CD14-positive monocyte (primary cell): ENCODE measurements at regions not wholly inside any gene's neighbourhood (a gene's known extent, or its start where the extent isn't known, plus 50 kb on each side); places are given as distances from the start of the nearest gene placed in this dataset.

Source experiments
- DNase-seq, 3 donors: peaks; one replicate each; pipeline ENCODE4 v3.0.0-alpha.2; 2011 to 2022
- H2AFZ ChIP-seq: 2 replicates; pipeline ENCODE4 v1.6.0; 2012; ENCODE audit warnings: mild to moderate bottlenecking, low read depth, low read length, inconsistent platforms; ENCODE audit not compliant: insufficient read depth, poor library complexity, severe bottlenecking
- H3K27ac ChIP-seq, 2 donors: 1 replicate in 1 of 2; 2 replicates in 1 of 2; pipeline ENCODE4 v1.5.1; 2012 to 2013; ENCODE audit warnings: low read length in 2 of 2, control low read depth in 1 of 2, inconsistent platforms in 1 of 2, low read depth in 1 of 2, mild to moderate bottlenecking in 1 of 2
- H3K27me3 ChIP-seq, 2 donors: one replicate each; pipeline versions ENCODE4 v1.6.0 to v1.6.1; 2011 to 2013; ENCODE audit warnings: low read length in 2 of 2; ENCODE audit not compliant: control insufficient read depth in 2 of 2, insufficient read depth in 2 of 2
- H3K36me3 ChIP-seq, 2 donors: replicated peaks in 1 of 2; 1 replicate in 1 of 2; 2 replicates in 1 of 2; pipeline versions ENCODE4 v1.5.1 to v1.6.1; 2012 to 2013; ENCODE audit warnings: low read length in 2 of 2, control low read depth in 1 of 2, inconsistent platforms in 1 of 2, mild to moderate bottlenecking in 1 of 2; ENCODE audit not compliant: insufficient read depth in 2 of 2, control insufficient read depth in 1 of 2
- H3K4me1 ChIP-seq, 2 donors: 1 replicate in 1 of 2; 2 replicates in 1 of 2; pipeline versions ENCODE4 v1.5.1 to v1.6.1; 2012 to 2013; ENCODE audit warnings: low read length in 2 of 2, control low read depth in 1 of 2, inconsistent platforms in 1 of 2, mild to moderate bottlenecking in 1 of 2, moderate library complexity in 1 of 2; ENCODE audit not compliant: insufficient read depth in 2 of 2, control insufficient read depth in 1 of 2
- H3K4me2 ChIP-seq: replicated peaks from 2 replicates; pipeline ENCODE3; 2012; ENCODE audit warnings: low read length, moderate library complexity, mild to moderate bottlenecking; ENCODE audit not compliant: poor library complexity, severe bottlenecking; ENCODE audit errors: extremely low read depth
- H3K4me3 ChIP-seq, 3 experiments: fragments of 200-600 bp in 1 of 3; sonication (generic) in 1 of 3; replicated peaks in 1 of 3; 1 replicate in 2 of 3; 2 replicates in 1 of 3; pipeline ENCODE4 v1.5.1; 2011 to 2013; ENCODE audit warnings: low read length in 3 of 3, mild to moderate bottlenecking in 3 of 3, control low read depth in 2 of 3, low read depth in 2 of 3, inconsistent platforms in 1 of 3, moderate library complexity in 1 of 3
- H3K79me2 ChIP-seq: 2 replicates; pipeline ENCODE4 v1.6.0; 2012; ENCODE audit warnings: mild to moderate bottlenecking, control low read depth, inconsistent platforms, low read length, moderate library complexity; ENCODE audit not compliant: insufficient read depth
- H3K9ac ChIP-seq: 2 replicates; pipeline ENCODE4 v1.6.0; 2017; ENCODE audit warnings: low read length, mild to moderate bottlenecking; ENCODE audit not compliant: insufficient read depth, poor library complexity, severe bottlenecking
- H3K9me3 ChIP-seq, 2 donors: replicated peaks in 1 of 2; 1 replicate in 1 of 2; 2 replicates in 1 of 2; pipeline versions ENCODE4 v1.5.1 to v1.6.1; 2012 to 2013; ENCODE audit warnings: low read length in 2 of 2, control low read depth in 1 of 2; ENCODE audit not compliant: control insufficient read depth in 1 of 2, insufficient read depth in 1 of 2
- H4K20me1 ChIP-seq: 2 replicates; pipeline ENCODE4 v1.6.0; 2012; ENCODE audit warnings: mild to moderate bottlenecking, low read length, control low read depth, moderate library complexity; ENCODE audit not compliant: insufficient read depth
- H3K27ac Mint-ChIP-seq, 7 donors: one replicate each; pipeline ENCODE4 v1.8.0; 2020; ENCODE audit warnings: mild to moderate bottlenecking in 7 of 7, mixed read lengths in 7 of 7, moderate library complexity in 6 of 7, inconsistent platforms in 2 of 7
- H3K27me3 Mint-ChIP-seq, 3 donors: one replicate each; pipeline ENCODE4 v1.8.0; 2021 to 2022; ENCODE audit warnings: low read depth in 3 of 3, mild to moderate bottlenecking in 3 of 3, mixed read lengths in 3 of 3, moderate library complexity in 3 of 3, inconsistent platforms in 1 of 3
- H3K36me3 Mint-ChIP-seq, 2 donors: one replicate each; pipeline ENCODE4 v1.8.0; 2020; ENCODE audit warnings: mixed read lengths in 2 of 2, inconsistent platforms in 1 of 2, mild to moderate bottlenecking in 1 of 2
- H3K4me1 Mint-ChIP-seq: one replicate; pipeline ENCODE4 v1.8.0; 2020; ENCODE audit warnings: mild to moderate bottlenecking, mixed read lengths
- H3K4me3 Mint-ChIP-seq, 2 donors: one replicate each; pipeline ENCODE4 v1.8.0; 2020; ENCODE audit warnings: mild to moderate bottlenecking in 2 of 2, mixed read lengths in 2 of 2, moderate library complexity in 1 of 2
- H3K9me3 Mint-ChIP-seq, 7 donors: one replicate each; pipeline ENCODE4 v1.8.0; 2020 to 2022; ENCODE audit warnings: mixed read lengths in 7 of 7, mild to moderate bottlenecking in 6 of 7, moderate library complexity in 6 of 7, inconsistent platforms in 2 of 7
- CTCF ChIP-seq: fragments of 200-600 bp; IDR thresholded peaks from one replicate; pipeline ENCODE4 v1.8.0; 2022; ENCODE audit warnings: antibody characterized with exemption, mild to moderate bottlenecking
- WGBS: methylation state at CpG from one replicate; pipeline ENCODE4 v1.1.5; 2013; ENCODE audit warnings: missing lambda C conversion rate; ENCODE audit not compliant: insufficient coverage; 5-methylcytosine and 5-hydroxymethylcytosine counted together
- intact Hi-C, 2 donors: fragments of 100-400 bp; cut with micrococcal nuclease; formaldehyde crosslinking; loops; one replicate each; pipeline versions ENCODE4 v1.15.0 to v1.15.1; 2023

- Histone ChIP-seq H3K9me3 (no peaks in the 10 kb centered on the region), H3K36me3 (no peaks in the 10 kb centered on the region), H3K4me1 (peaks cover 38 to 40% of the 10 kb centered on the region in 2 donors), H4K20me1 (peaks cover 10% of the 10 kb centered on the region), H3K27me3 (no peaks in the 10 kb centered on the region), H3K9ac (peak overlapping the region; percentile 78), H3K4me2 (peak overlapping the region; percentile 84), H3K27ac (peak overlapping the region; percentile 87 to 88), H2AFZ (peak overlapping the region; percentile 22), H3K4me3 (peak overlapping the region; percentile 58 to 88 (median 70)), H3K79me2 (peaks cover 11% of the 10 kb centered on the region)
- Mint-ChIP-seq H3K27ac (peak overlapping the region; percentile 92 to 100 (median 98)), H3K4me3 (peak overlapping the region; percentile 92 to 93), H3K27me3 (no peaks in the 10 kb centered on the region), H3K36me3 (peaks cover 0 to 3% of the 10 kb centered on the region in 2 donors), H3K4me1 (peaks cover 36% of the 10 kb centered on the region), H3K9me3 (peaks cover 0 to 6% (median 0%) of the 10 kb centered on the region in 7 donors)
- intact Hi-C loops = loop anchor here (2.0 to 10.0 kb wide), 4 partner anchors 14 to 52 kb away; a partner anchor contains a TSS
- TF ChIP-seq CTCF = no peak
- under 1% methylated on average over 17 of the region's 18 CpGs for WGBS
- DNase-seq = peak in 2 of 3 donors; percentile 19 to 25
These were observed 69.6 kb downstream of the HFE start for GRCh38 chr6:26156850-26157250.

GRCh38 chr6:26157251-26158075 is 70.2 kb downstream of the HFE start:
- Histone ChIP-seq H3K9ac (peak overlapping the region; percentile 78), H3K4me3 (peak overlapping the region; percentile 70 to 95 (median 88)), H3K36me3 (no peaks in the 10 kb centered on the region), H3K4me2 (peak overlapping the region; percentile 84), H3K27ac (peak overlapping the region; percentile 87 to 88), H3K79me2 (peaks cover 11% of the 10 kb centered on the region), H4K20me1 (peaks cover 10% of the 10 kb centered on the region), H2AFZ (peak overlapping the region; percentile 22), H3K9me3 (no peaks in the 10 kb centered on the region), H3K27me3 (no peaks in the 10 kb centered on the region), H3K4me1 (peaks cover 38 to 40% of the 10 kb centered on the region in 2 donors)
- Mint-ChIP-seq H3K4me1 (peaks cover 36% of the 10 kb centered on the region), H3K4me3 (peak overlapping the region; percentile 92 to 93), H3K27me3 (no peaks in the 10 kb centered on the region), H3K36me3 (peaks cover 0 to 3% of the 10 kb centered on the region in 2 donors), H3K27ac (peak overlapping the region; percentile 92 to 100 (median 98)), H3K9me3 (peaks cover 0 to 6% (median 0%) of the 10 kb centered on the region in 7 donors)
- TF ChIP-seq CTCF = no peak
- intact Hi-C loops = loop anchor here (2.0 to 10.0 kb wide), 4 partner anchors 13 to 53 kb away; a partner anchor contains a TSS
- DNase-seq = peak; percentile 88 to 95 (median 91)
- WGBS = 0% methylated on average over 15 of the region's 29 CpGs
